ENCODE measurements at regions not wholly inside any gene's neighbourhood (a gene's known extent, or its start where the extent isn't known, plus 50 kb on each side); places are given as distances from the start of the nearest gene placed in this dataset.

- DNase-seq, result no peak
- H3K27me3 ChIP-seq, result peaks cover 0 to 3% (median 0%) of the 10 kb centered on the region in 3 donors
- intact Hi-C loops (cut with DNase I), result no loop called here
- WGBS, 2 donors, result 59 to 67% methylated on average over 4 of the region's 4 CpGs
- no peak overlapping the region for H3K27ac ChIP-seq
- TF ChIP-seq POLR2AphosphoS5 (IDR thresholded peaks at IDR 0.05) (no peak), CTCF (IDR thresholded peaks at IDR 0.05) (no peak), POLR2A (IDR thresholded peaks at IDR 0.05) (no peak), EP300 (IDR thresholded peaks at IDR 0.05) (no peak)
- H3K36me3 ChIP-seq, result no peaks in the 10 kb centered on the region
- no peaks in the 10 kb centered on the region for H3K9me3 ChIP-seq
- no peaks in the 10 kb centered on the region for H3K4me1 ChIP-seq
- H3K4me3 ChIP-seq, result no peak overlapping the region
Observed at GRCh38 chr10:123415523-123415922, 250.6 kb upstream of the GPR26 start.

GRCh38 chr10:123417414-123417813, 248.7 kb upstream of the GPR26 start:
- intact Hi-C loops (cut with DNase I), result no loop called here
- Histone ChIP-seq H3K27me3 (peaks cover 0 to 3% (median 0%) of the 10 kb centered on the region in 3 donors), H3K27ac (no peak overlapping the region), H3K4me1 (no peaks in the 10 kb centered on the region), H3K36me3 (no peaks in the 10 kb centered on the region), H3K9me3 (no peaks in the 10 kb centered on the region), H3K4me3 (no peak overlapping the region)
- no peak for DNase-seq
- 70 to 84% methylated on average over 2 of the region's 2 CpGs for WGBS, 2 donors
- TF ChIP-seq CTCF (IDR thresholded peaks at IDR 0.05), result no peak
- TF ChIP-seq POLR2A (IDR thresholded peaks at IDR 0.05), result no peak
- TF ChIP-seq POLR2AphosphoS5 (IDR thresholded peaks at IDR 0.05), result no peak
- TF ChIP-seq EP300 (IDR thresholded peaks at IDR 0.05), result no peak

- WGBS, 2 donors, result 79 to 85% methylated on average over 2 of the region's 2 CpGs
- Histone ChIP-seq H3K4me3 (no peak overlapping the region), H3K9me3 (no peaks in the 10 kb centered on the region), H3K4me1 (no peaks in the 10 kb centered on the region), H3K36me3 (no peaks in the 10 kb centered on the region), H3K27ac (no peak overlapping the region), H3K27me3 (peaks cover 0 to 12% (median 0%) of the 10 kb centered on the region in 3 donors)
- no peak for DNase-seq
- intact Hi-C loops (cut with DNase I), result no loop called here
- no peak for TF ChIP-seq POLR2AphosphoS5 (IDR thresholded peaks at IDR 0.05)
- no peak for TF ChIP-seq EP300 (IDR thresholded peaks at IDR 0.05)
- no peak for TF ChIP-seq POLR2A (IDR thresholded peaks at IDR 0.05)
- TF ChIP-seq CTCF (IDR thresholded peaks at IDR 0.05), result no peak
Observed at GRCh38 chr10:123421461-123421860, 244.7 kb upstream of the GPR26 start.

GRCh38 chr10:123422261-123422660, 243.9 kb upstream of the GPR26 start:
- Histone ChIP-seq H3K27ac (no peak overlapping the region), H3K4me3 (no peak overlapping the region), H3K36me3 (no peaks in the 10 kb centered on the region), H3K27me3 (peaks cover 0 to 13% (median 0%) of the 10 kb centered on the region in 3 donors), H3K9me3 (no peaks in the 10 kb centered on the region), H3K4me1 (no peaks in the 10 kb centered on the region)
- DNase-seq, result no peak
- WGBS, 2 donors, result 90 to 91% methylated on average over 5 of the region's 5 CpGs
- TF ChIP-seq POLR2A (IDR thresholded peaks at IDR 0.05) (no peak), POLR2AphosphoS5 (IDR thresholded peaks at IDR 0.05) (no peak), EP300 (IDR thresholded peaks at IDR 0.05) (no peak), CTCF (IDR thresholded peaks at IDR 0.05) (no peak)
- intact Hi-C loops (cut with DNase I), result no loop called here

GRCh38 chr10:123424537-123424936, 241.6 kb upstream of the GPR26 start:
- no peak overlapping the region for H3K27ac ChIP-seq
- whole genome bisulfite sequencing, 2 donors, result 82 to 93% methylated on average over 6 of the region's 6 CpGs
- no peaks in the 10 kb centered on the region for H3K36me3 ChIP-seq
- intact Hi-C loops (cut with DNase I), result no loop called here
- H3K9me3 ChIP-seq, result no peaks in the 10 kb centered on the region
- no peaks in the 10 kb centered on the region for H3K4me1 ChIP-seq
- TF ChIP-seq POLR2AphosphoS5 (IDR thresholded peaks at IDR 0.05) (no peak), EP300 (IDR thresholded peaks at IDR 0.05) (no peak), POLR2A (IDR thresholded peaks at IDR 0.05) (no peak), CTCF (IDR thresholded peaks at IDR 0.05) (no peak)
- DNase-seq, result no peak
- H3K27me3 ChIP-seq, result peaks cover 0 to 36% (median 3%) of the 10 kb centered on the region in 3 donors
- H3K4me3 ChIP-seq, result no peak overlapping the region

All from sigmoid colon (tissue), 6 donors.